RWPE1 (cell line): ENCODE measurements at regions not wholly inside any gene's neighbourhood (a gene's known extent, or its start where the extent isn't known, plus 50 kb on each side); places are given as distances from the start of the nearest gene placed in this dataset.

Source experiments
- CTCF ChIA-PET: fragments of 350-600 bp; sonication (Branson Sonifier 250); formaldehyde crosslinking; extraction: SDS; loops from one replicate; lab custom pipeline; 2021; lab: Yijun Ruan, JAX
- POLR2A ChIA-PET: fragments of 400-600 bp; formaldehyde crosslinking; extraction: SDS; loops from one replicate; lab custom pipeline; 2020; ENCODE audit warnings: antibody characterized with exemption; ENCODE audit not compliant: low non-redundant PET; lab: Yijun Ruan, JAX
- DNase-seq: peaks from one replicate; pipeline ENCODE4 v3.0.0; 2012; ENCODE audit warnings: low spot score
- H3K27ac ChIP-seq: fragments of 450-650 bp; 2 replicates; pipeline ENCODE4 v1.5.1; 2017
- CTCF ChIP-seq: fragments of 450-650 bp; conservative IDR thresholded peaks from 2 replicates; pipeline ENCODE4 v1.5.1; 2017; ENCODE audit warnings: low read depth, mild to moderate bottlenecking

GRCh38 chr10:120251821-120252442, 205.1 kb upstream of the PLPP4 start:
- CTCF ChIA-PET, result no interaction called here
- no peak for TF ChIP-seq CTCF
- no peak overlapping the region for H3K27ac ChIP-seq
- POLR2A ChIA-PET, result no interaction called here
- no peak for DNase-seq

GRCh38 chr10:120253131-120253530, 203.9 kb upstream of the PLPP4 start:
- H3K27ac ChIP-seq, result no peak overlapping the region
- TF ChIP-seq CTCF, result no peak
- ChIA-PET CTCF (interaction anchor here (0.6 kb wide), 1 partner anchor 11 kb away, joined by 6 read pairs; no protein-coding TSS in a partner anchor), POLR2A (no interaction called here)
- DNase-seq, result no peak

GRCh38 chr10:120260456-120260855, 196.6 kb upstream of the PLPP4 start:
- ChIA-PET POLR2A (no interaction called here), CTCF (interaction anchor here (0.6 kb wide), 1 partner anchor 55 kb away, joined by 3 read pairs; no protein-coding TSS in a partner anchor)

GRCh38 chr10:120262857-120263547, 194.0 kb upstream of the PLPP4 start:
- no peak for TF ChIP-seq CTCF
- no peak overlapping the region for H3K27ac ChIP-seq
- peak; percentile 11 for DNase-seq
- POLR2A ChIA-PET, result no interaction called here
- CTCF ChIA-PET, result no interaction called here

More at GRCh38 chr10:120260456-120260855, 196.6 kb upstream of the PLPP4 start:
- DNase-seq, result no peak
- H3K27ac ChIP-seq, result no peak overlapping the region
- no peak for TF ChIP-seq CTCF

GRCh38 chr10:120266022-120266421, 191.0 kb upstream of the PLPP4 start:
- ChIA-PET POLR2A (no interaction called here), CTCF (interaction anchor here (0.6 kb wide), 1 partner anchor 216 kb away, joined by 3 read pairs; no protein-coding TSS in a partner anchor)
- no peak for TF ChIP-seq CTCF
- DNase-seq, result no peak
- H3K27ac ChIP-seq, result no peak overlapping the region

GRCh38 chr10:120270906-120271305, 186.1 kb upstream of the PLPP4 start:
- no peak for DNase-seq
- CTCF ChIA-PET, result no interaction called here
- no peak for TF ChIP-seq CTCF
- H3K27ac ChIP-seq, result no peak overlapping the region
- POLR2A ChIA-PET, result no interaction called here
